ENCODE measurements at regions not wholly inside any gene's neighbourhood (a gene's known extent, or its start where the extent isn't known, plus 50 kb on each side); places are given as distances from the start of the nearest gene placed in this dataset.

DNA sequence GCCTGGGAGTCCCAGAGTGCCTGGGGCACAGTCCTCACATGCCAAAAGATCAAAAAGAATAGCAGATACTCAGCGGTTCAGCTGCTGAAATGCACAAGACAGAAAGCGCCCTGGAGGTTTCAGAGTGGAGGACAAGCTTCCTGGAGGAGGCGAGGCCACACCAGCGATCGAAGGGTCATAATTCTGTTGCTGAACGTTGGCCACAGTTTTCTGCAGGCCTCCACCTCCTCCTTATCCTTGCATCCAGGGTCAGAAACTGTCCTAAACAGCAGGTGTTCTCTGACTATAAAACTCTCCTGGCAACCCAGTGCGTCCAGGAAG is 220.3 kb upstream of the LINGO1 start:
- TF ChIP-seq, protein P1, sequence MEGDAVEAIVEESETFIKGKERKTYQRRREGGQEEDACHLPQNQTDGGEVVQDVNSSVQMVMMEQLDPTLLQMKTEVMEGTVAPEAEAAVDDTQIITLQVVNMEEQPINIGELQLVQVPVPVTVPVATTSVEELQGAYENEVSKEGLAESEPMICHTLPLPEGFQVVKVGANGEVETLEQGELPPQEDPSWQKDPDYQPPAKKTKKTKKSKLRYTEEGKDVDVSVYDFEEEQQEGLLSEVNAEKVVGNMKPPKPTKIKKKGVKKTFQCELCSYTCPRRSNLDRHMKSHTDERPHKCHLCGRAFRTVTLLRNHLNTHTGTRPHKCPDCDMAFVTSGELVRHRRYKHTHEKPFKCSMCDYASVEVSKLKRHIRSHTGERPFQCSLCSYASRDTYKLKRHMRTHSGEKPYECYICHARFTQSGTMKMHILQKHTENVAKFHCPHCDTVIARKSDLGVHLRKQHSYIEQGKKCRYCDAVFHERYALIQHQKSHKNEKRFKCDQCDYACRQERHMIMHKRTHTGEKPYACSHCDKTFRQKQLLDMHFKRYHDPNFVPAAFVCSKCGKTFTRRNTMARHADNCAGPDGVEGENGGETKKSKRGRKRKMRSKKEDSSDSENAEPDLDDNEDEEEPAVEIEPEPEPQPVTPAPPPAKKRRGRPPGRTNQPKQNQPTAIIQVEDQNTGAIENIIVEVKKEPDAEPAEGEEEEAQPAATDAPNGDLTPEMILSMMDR (IDR thresholded peaks at IDR 0.05), result no peak
- TF ChIP-seq EZH2 (IDR thresholded peaks at IDR 0.05; ENCODE audit: borderline replicate concordance, insufficient read depth, low read depth, low read length, poor library complexity, severe bottlenecking), result no peak

All from B cell (primary cell).